ENCODE measurements at regions not wholly inside any gene's neighbourhood (a gene's known extent, or its start where the extent isn't known, plus 50 kb on each side); places are given as distances from the start of the nearest gene placed in this dataset.

- TF ChIP-seq EZH2phosphoT487 (IDR thresholded peaks at IDR 0.05; ENCODE audit: borderline replicate concordance, low read depth, low read length) (no peak), CTCF (conservative IDR thresholded peaks at IDR 0.05; ENCODE audit: low read length) (no peak)
- intact Hi-C loops (cut with micrococcal nuclease; ENCODE audit: unreplicated experiment) = no loop called here
- H2AFZ ChIP-seq (ENCODE audit: low read length) = no peak overlapping the region
- no peaks in the 10 kb centered on the region for H4K20me1 ChIP-seq (ENCODE audit: insufficient read depth, low read length)
- CTCF ChIA-PET (ENCODE audit: unreplicated experiment) = no interaction called here
- POLR2A ChIA-PET = interaction anchor here (1.0 kb wide), 1 partner anchor 16 kb away, joined by 3 read pairs; no protein-coding TSS in a partner anchor
- H3K4me2 ChIP-seq (ENCODE audit: low read length) = no peak overlapping the region
- H3K27ac ChIP-seq (ENCODE audit: low read depth, low read length, poor library complexity, severe bottlenecking) = no peak overlapping the region
- no peaks in the 10 kb centered on the region for H3K4me1 ChIP-seq (ENCODE audit: insufficient read depth, low read length, poor library complexity, severe bottlenecking)
- DNase-seq (ENCODE audit: low spot score) = no peak
- H3K9me3 ChIP-seq (ENCODE audit: low read length) = no peaks in the 10 kb centered on the region
- no TSS peak for BruUV-seq (replicated peaks)
- H3K79me2 ChIP-seq (ENCODE audit: insufficient read depth, low read depth, low read length) = no peaks in the 10 kb centered on the region
- H3K36me3 ChIP-seq (ENCODE audit: insufficient read depth, low read length) = no peaks in the 10 kb centered on the region
- H3K4me3 ChIP-seq (ENCODE audit: low read depth, low read length, poor library complexity, severe bottlenecking) = no peak overlapping the region
- no peaks in the 10 kb centered on the region for H3K9me2 ChIP-seq (ENCODE audit: insufficient read depth, low read length)
Measured at GRCh38 chr3:182603501-182603900, 189.8 kb upstream of the ATP11B start.

GRCh38 chr3:182605882-182606611 lies 187.3 kb upstream of the ATP11B start:
- POLR2A ChIA-PET = interaction anchor here (0.6 to 0.9 kb wide), 4 partner anchors 20 to 226 kb away, joined by 3 read pairs; no protein-coding TSS in a partner anchor
- Histone ChIP-seq H3K9me2 (ENCODE audit: insufficient read depth, low read length) (no peaks in the 10 kb centered on the region), H3K79me2 (ENCODE audit: insufficient read depth, low read depth, low read length) (no peaks in the 10 kb centered on the region), H3K4me3 (ENCODE audit: low read depth, low read length, poor library complexity, severe bottlenecking) (no peak overlapping the region), H3K4me2 (ENCODE audit: low read length) (no peak overlapping the region), H3K36me3 (ENCODE audit: insufficient read depth, low read length) (no peaks in the 10 kb centered on the region), H3K27ac (ENCODE audit: low read depth, low read length, poor library complexity, severe bottlenecking) (no peak overlapping the region), H4K20me1 (ENCODE audit: insufficient read depth, low read length) (no peaks in the 10 kb centered on the region), H2AFZ (ENCODE audit: low read length) (peak overlapping the region; percentile 34; the same call in 1 of the 2 replicates), H3K4me1 (ENCODE audit: insufficient read depth, low read length, poor library complexity, severe bottlenecking) (no peaks in the 10 kb centered on the region), H3K9me3 (ENCODE audit: low read length) (no peaks in the 10 kb centered on the region)
- no peak for DNase-seq (ENCODE audit: low spot score)
- intact Hi-C loops (cut with micrococcal nuclease; ENCODE audit: unreplicated experiment) = no loop called here
- no TSS peak for BruUV-seq (replicated peaks)
- TF ChIP-seq CTCF (conservative IDR thresholded peaks at IDR 0.05; ENCODE audit: low read length) (no peak), EZH2phosphoT487 (IDR thresholded peaks at IDR 0.05; ENCODE audit: borderline replicate concordance, low read depth, low read length) (no peak)
- CTCF ChIA-PET (ENCODE audit: unreplicated experiment) = no interaction called here

GRCh38 chr3:182606905-182607504 lies 186.3 kb upstream of the ATP11B start:
- ChIA-PET CTCF (ENCODE audit: unreplicated experiment) (no interaction called here), POLR2A (interaction anchor here (0.5 to 0.6 kb wide), 2 partner anchors 197 to 1370 kb away, joined by 4 to 5 read pairs; no protein-coding TSS in a partner anchor)
- Histone ChIP-seq H3K27ac (ENCODE audit: low read depth, low read length, poor library complexity, severe bottlenecking) (no peak overlapping the region), H3K79me2 (ENCODE audit: insufficient read depth, low read depth, low read length) (no peaks in the 10 kb centered on the region), H3K4me3 (ENCODE audit: low read depth, low read length, poor library complexity, severe bottlenecking) (no peak overlapping the region), H3K9me2 (ENCODE audit: insufficient read depth, low read length) (no peaks in the 10 kb centered on the region), H2AFZ (ENCODE audit: low read length) (0 out of 2 replicates have a peak overlapping the region, but pooled peaks have one; percentile 42), H4K20me1 (ENCODE audit: insufficient read depth, low read length) (no peaks in the 10 kb centered on the region), H3K4me2 (ENCODE audit: low read length) (no peak overlapping the region), H3K9me3 (ENCODE audit: low read length) (no peaks in the 10 kb centered on the region), H3K4me1 (ENCODE audit: insufficient read depth, low read length, poor library complexity, severe bottlenecking) (no peaks in the 10 kb centered on the region), H3K36me3 (ENCODE audit: insufficient read depth, low read length) (no peaks in the 10 kb centered on the region)
- no TSS peak for BruUV-seq (replicated peaks)
- intact Hi-C loops (cut with micrococcal nuclease; ENCODE audit: unreplicated experiment) = no loop called here
- DNase-seq (ENCODE audit: low spot score) = no peak
- TF ChIP-seq EZH2phosphoT487 (IDR thresholded peaks at IDR 0.05; ENCODE audit: borderline replicate concordance, low read depth, low read length) (no peak), CTCF (conservative IDR thresholded peaks at IDR 0.05; ENCODE audit: low read length) (no peak)
